Fibroblast of lung (primary cell): ENCODE measurements at regions not wholly inside any gene's neighbourhood (a gene's known extent, or its start where the extent isn't known, plus 50 kb on each side); places are given as distances from the start of the nearest gene placed in this dataset.

ENCODE experiments used
- DNase-seq, 2 donors: peaks; one replicate each; pipeline versions ENCODE4 v3.0.0 to v3.0.0-alpha.2; 2010; ENCODE audit warnings: low read depth in 2 of 2
- H2AFZ ChIP-seq: 2 replicates; pipeline ENCODE4 v1.5.1; 2012; ENCODE audit warnings: low read length, control low read depth, inconsistent platforms
- H3K27ac ChIP-seq: 2 replicates; pipeline ENCODE4 v1.5.1; 2011; ENCODE audit warnings: low read length, control low read depth; ENCODE audit not compliant: insufficient read depth
- H3K27me3 ChIP-seq: 2 replicates; pipeline ENCODE4 v1.5.1; 2011; ENCODE audit warnings: mild to moderate bottlenecking, low read length; ENCODE audit not compliant: control insufficient read depth, insufficient read depth
- H3K36me3 ChIP-seq: 2 replicates; pipeline ENCODE4 v1.5.1; 2011; ENCODE audit warnings: low read length; ENCODE audit not compliant: control insufficient read depth, insufficient read depth
- H3K4me1 ChIP-seq: 2 replicates; pipeline ENCODE4 v1.5.1; 2011; ENCODE audit warnings: low read length; ENCODE audit not compliant: control insufficient read depth, insufficient read depth; ENCODE audit errors: extremely low read depth
- H3K4me2 ChIP-seq: 2 replicates; pipeline ENCODE4 v1.5.1; 2011; ENCODE audit warnings: low read length, control low read depth; ENCODE audit not compliant: insufficient read depth; ENCODE audit errors: extremely low read depth
- H3K4me3 ChIP-seq, 4 experiments: fragments of 200-600 bp in 1 of 4; sonication (generic) in 1 of 4; replicated peaks in 1 of 4; 2 replicates each; pipeline ENCODE4 v1.5.1; 2011 to 2016; ENCODE audit warnings: low read length in 4 of 4, low read depth in 3 of 4, mild to moderate bottlenecking in 3 of 4, control low read depth in 2 of 4, inconsistent platforms in 1 of 4, mixed read lengths in 1 of 4; ENCODE audit not compliant: insufficient read depth in 1 of 4; ENCODE audit errors: control extremely low read depth in 1 of 4
- H3K79me2 ChIP-seq: 2 replicates; pipeline ENCODE4 v1.5.1; 2012; ENCODE audit warnings: mild to moderate bottlenecking, low read length, inconsistent platforms; ENCODE audit not compliant: control insufficient read depth, insufficient read depth
- H3K9ac ChIP-seq: 2 replicates; pipeline ENCODE4 v1.5.1; 2011; ENCODE audit warnings: mild to moderate bottlenecking, low read length, control low read depth; ENCODE audit not compliant: insufficient read depth
- H3K9me3 ChIP-seq: 2 replicates; pipeline ENCODE4 v1.5.1; 2012; ENCODE audit warnings: low read depth, low read length; ENCODE audit not compliant: control insufficient read depth, insufficient read depth
- H4K20me1 ChIP-seq: 2 replicates; pipeline ENCODE4 v1.5.1; 2011; ENCODE audit warnings: low read length; ENCODE audit not compliant: control insufficient read depth, insufficient read depth; ENCODE audit errors: extremely low read depth
- EZH2 ChIP-seq: IDR thresholded peaks from 2 replicates; pipeline ENCODE4 v1.5.1; 2012; ENCODE audit warnings: low read length, control low read depth, mild to moderate bottlenecking; ENCODE audit errors: missing control alignments
- TF ChIP-seq, protein P1 (sequence below), 2 donors: IDR thresholded peaks in 1 of 2; conservative IDR thresholded peaks in 1 of 2; 1 replicate in 1 of 2; 2 replicates in 1 of 2; pipeline ENCODE4 v1.5.1; 2011 to 2012; ENCODE audit warnings: low read length in 2 of 2, control low read depth in 1 of 2, inconsistent platforms in 1 of 2, low read depth in 1 of 2, mild to moderate bottlenecking in 1 of 2

DNA sequence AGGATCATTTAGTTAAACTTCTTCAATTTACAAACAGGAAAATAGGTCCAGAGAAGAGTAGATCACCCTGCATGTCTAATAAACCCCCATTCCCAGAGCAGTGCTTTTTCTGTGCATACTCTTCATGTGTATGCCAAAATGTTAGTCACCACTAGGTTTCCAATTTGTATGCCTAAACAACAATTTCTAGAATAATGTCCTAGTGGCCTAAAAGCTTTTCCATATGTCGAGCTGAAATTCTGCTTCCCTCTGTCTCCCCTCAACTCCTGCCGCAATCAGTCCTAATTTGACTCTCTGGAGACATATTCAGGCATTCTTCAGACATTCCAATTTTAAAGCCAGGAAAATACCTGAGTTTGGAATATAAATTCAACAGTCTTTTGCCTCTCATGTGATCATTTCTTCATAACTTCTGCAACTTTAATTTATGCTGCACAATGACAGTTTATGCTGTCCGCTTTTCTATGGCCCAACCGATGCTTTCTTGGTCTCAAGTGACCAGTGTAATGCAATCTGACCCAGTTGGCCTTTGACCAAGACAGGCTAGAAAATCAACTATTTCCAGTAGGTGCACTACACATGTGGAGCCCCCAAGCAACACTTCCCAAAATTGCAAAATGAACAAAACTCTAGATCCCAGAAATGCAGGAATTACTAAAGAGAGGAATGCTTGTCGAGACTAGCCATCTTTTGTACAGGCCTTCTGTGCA, 122.9 kb upstream of the FMR1 start:
- TF ChIP-seq, protein P1, sequence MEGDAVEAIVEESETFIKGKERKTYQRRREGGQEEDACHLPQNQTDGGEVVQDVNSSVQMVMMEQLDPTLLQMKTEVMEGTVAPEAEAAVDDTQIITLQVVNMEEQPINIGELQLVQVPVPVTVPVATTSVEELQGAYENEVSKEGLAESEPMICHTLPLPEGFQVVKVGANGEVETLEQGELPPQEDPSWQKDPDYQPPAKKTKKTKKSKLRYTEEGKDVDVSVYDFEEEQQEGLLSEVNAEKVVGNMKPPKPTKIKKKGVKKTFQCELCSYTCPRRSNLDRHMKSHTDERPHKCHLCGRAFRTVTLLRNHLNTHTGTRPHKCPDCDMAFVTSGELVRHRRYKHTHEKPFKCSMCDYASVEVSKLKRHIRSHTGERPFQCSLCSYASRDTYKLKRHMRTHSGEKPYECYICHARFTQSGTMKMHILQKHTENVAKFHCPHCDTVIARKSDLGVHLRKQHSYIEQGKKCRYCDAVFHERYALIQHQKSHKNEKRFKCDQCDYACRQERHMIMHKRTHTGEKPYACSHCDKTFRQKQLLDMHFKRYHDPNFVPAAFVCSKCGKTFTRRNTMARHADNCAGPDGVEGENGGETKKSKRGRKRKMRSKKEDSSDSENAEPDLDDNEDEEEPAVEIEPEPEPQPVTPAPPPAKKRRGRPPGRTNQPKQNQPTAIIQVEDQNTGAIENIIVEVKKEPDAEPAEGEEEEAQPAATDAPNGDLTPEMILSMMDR (conservative IDR thresholded peaks at IDR 0.05 in 1 of 2, IDR thresholded peaks at IDR 0.05 in 1 of 2; ENCODE audit: low read depth in 1 of 2, low read length in 2 of 2), result no peak
- no peak for TF ChIP-seq EZH2
- Histone ChIP-seq H3K9ac (no peak overlapping the region), H3K27me3 (no peaks in the 10 kb centered on the region), H3K4me2 (no peak overlapping the region), H3K9me3 (no peaks in the 10 kb centered on the region), H3K4me1 (no peaks in the 10 kb centered on the region), H3K27ac (no peak overlapping the region), H2AFZ (no peak overlapping the region), H3K79me2 (no peaks in the 10 kb centered on the region), H4K20me1 (no peaks in the 10 kb centered on the region), H3K4me3 (no peak overlapping the region), H3K36me3 (no peaks in the 10 kb centered on the region)
- DNase-seq, result no peak

DNA sequence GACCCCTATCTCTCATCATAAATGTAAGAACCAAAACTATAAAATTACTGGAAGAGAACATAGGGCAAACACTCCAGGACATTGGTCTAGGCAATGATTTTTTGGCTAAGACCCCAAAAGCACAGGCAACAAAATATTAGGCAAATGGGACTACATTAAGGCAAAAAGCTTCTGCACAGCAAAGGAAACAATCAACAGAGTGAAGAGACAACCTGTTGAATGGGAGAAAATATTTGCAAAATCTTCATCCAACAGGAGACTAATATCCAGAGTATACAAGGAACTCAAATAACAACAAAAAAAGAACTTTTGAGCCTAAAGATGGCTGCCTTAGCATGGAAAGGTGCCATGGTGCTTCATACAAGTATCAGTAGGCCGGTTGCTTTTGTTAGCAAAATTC, 111.1 kb upstream of the FMR1 start:
- Histone ChIP-seq H3K9ac (no peak overlapping the region), H3K27me3 (no peaks in the 10 kb centered on the region), H3K9me3 (no peaks in the 10 kb centered on the region), H2AFZ (no peak overlapping the region), H4K20me1 (no peaks in the 10 kb centered on the region), H3K36me3 (no peaks in the 10 kb centered on the region), H3K79me2 (no peaks in the 10 kb centered on the region), H3K27ac (no peak overlapping the region), H3K4me3 (no peak overlapping the region), H3K4me1 (no peaks in the 10 kb centered on the region), H3K4me2 (no peak overlapping the region)
- DNase-seq, result no peak
- TF ChIP-seq, protein P1 (conservative IDR thresholded peaks at IDR 0.05 in 1 of 2, IDR thresholded peaks at IDR 0.05 in 1 of 2; ENCODE audit: low read depth in 1 of 2, low read length in 2 of 2), result no peak
- TF ChIP-seq EZH2, result no peak

DNA sequence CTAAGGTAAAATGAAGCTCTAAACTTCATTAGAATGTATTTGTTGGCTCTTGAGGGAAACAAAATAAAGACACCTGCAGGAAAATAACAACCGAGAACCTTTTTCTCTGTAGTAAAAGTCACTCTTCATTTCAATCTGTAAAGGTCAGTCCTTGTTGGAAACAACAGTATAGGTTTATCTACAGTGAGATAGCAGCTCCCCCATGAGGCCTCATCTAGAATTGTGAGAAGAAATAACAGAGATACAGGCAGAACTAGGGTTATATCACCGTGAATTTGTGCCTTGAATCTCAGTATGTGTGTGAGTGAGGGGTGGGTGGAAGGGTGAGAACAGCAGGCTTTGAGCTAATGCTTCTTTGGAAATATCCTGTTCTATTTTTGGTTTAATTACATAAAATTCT, 107.8 kb upstream of the FMR1 start:
- Histone ChIP-seq H3K4me1 (no peaks in the 10 kb centered on the region), H3K79me2 (no peaks in the 10 kb centered on the region), H3K4me3 (no peak overlapping the region), H3K9me3 (no peaks in the 10 kb centered on the region), H2AFZ (no peak overlapping the region), H3K27ac (no peak overlapping the region), H3K9ac (no peak overlapping the region), H3K4me2 (no peak overlapping the region), H3K27me3 (no peaks in the 10 kb centered on the region), H3K36me3 (no peaks in the 10 kb centered on the region), H4K20me1 (no peaks in the 10 kb centered on the region)
- no peak for DNase-seq
- no peak for TF ChIP-seq EZH2
- TF ChIP-seq, protein P1 (conservative IDR thresholded peaks at IDR 0.05 in 1 of 2, IDR thresholded peaks at IDR 0.05 in 1 of 2; ENCODE audit: low read depth in 1 of 2, low read length in 2 of 2), result no peak
